D721Med (cell line): ENCODE measurements at regions not wholly inside any gene's neighbourhood (a gene's known extent, or its start where the extent isn't known, plus 50 kb on each side); places are given as distances from the start of the nearest gene placed in this dataset.

ENCODE experiments used
- DNase-seq: peaks from one replicate; pipeline ENCODE4 v3.0.0; 2011; ENCODE audit warnings: low spot score; ENCODE audit not compliant: insufficient read length
- FAIRE-seq: peaks from 2 replicates; lab custom pipeline; 2011; peaks lifted over from hg19 to GRCh38; lab: Jason Lieb, UNC
- TF ChIP-seq, protein P1 (sequence below): IDR thresholded peaks from 2 replicates; pipeline ENCODE4 v1.5.1; 2012; ENCODE audit warnings: mild to moderate bottlenecking, control low read depth; ENCODE audit not compliant: insufficient read depth; ENCODE audit errors: missing control alignments

DNA sequence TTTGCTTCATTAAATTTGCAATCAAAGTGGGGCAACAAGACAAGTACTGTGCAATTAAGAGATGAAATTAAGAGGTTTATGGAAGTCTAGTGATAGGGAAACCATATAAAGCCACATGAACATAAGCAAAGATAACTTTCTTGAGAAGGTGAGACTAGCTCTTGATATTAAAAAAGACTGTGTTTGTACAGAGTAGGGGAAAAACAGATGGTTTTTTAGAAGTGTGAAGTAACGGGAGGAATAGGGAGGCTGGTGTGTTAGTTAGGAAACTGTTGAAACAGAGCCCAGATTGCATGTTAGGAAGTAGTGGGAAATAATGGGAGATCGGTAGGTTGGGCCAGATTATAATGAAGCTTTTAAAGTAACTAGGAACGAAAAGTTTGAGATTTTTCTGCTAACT, 149.8 kb upstream of the FREM2 start:
- FAIRE-seq (no peak), DNase-seq (no peak)
- TF ChIP-seq, protein P1, sequence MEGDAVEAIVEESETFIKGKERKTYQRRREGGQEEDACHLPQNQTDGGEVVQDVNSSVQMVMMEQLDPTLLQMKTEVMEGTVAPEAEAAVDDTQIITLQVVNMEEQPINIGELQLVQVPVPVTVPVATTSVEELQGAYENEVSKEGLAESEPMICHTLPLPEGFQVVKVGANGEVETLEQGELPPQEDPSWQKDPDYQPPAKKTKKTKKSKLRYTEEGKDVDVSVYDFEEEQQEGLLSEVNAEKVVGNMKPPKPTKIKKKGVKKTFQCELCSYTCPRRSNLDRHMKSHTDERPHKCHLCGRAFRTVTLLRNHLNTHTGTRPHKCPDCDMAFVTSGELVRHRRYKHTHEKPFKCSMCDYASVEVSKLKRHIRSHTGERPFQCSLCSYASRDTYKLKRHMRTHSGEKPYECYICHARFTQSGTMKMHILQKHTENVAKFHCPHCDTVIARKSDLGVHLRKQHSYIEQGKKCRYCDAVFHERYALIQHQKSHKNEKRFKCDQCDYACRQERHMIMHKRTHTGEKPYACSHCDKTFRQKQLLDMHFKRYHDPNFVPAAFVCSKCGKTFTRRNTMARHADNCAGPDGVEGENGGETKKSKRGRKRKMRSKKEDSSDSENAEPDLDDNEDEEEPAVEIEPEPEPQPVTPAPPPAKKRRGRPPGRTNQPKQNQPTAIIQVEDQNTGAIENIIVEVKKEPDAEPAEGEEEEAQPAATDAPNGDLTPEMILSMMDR: no peak

GRCh38 chr13:38538422-38538821, 148.5 kb upstream of the FREM2 start:
- no peak for DNase-seq
- TF ChIP-seq, protein P1: no peak
- FAIRE-seq: no peak

DNA sequence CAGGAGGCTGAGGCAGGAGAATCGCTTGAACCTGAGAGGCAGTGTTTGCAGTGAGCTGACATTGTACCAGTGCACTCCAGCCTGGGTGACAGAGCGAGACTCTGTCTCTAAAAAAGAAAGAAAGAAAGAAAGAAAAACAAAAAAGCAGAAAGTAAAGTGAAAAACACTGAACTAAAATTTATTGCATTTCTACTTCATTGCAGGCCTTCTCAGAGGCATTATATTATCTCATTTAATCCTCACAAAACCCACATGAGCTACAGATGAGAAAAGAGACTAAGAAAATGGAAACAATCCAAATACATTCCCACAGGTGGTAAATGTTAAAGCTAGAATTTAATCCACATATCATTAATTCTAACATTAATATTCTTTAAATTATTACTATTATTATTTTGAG, 147.2 kb upstream of the FREM2 start:
- FAIRE-seq: no peak
- TF ChIP-seq, protein P1: no peak
- DNase-seq: no peak

DNA sequence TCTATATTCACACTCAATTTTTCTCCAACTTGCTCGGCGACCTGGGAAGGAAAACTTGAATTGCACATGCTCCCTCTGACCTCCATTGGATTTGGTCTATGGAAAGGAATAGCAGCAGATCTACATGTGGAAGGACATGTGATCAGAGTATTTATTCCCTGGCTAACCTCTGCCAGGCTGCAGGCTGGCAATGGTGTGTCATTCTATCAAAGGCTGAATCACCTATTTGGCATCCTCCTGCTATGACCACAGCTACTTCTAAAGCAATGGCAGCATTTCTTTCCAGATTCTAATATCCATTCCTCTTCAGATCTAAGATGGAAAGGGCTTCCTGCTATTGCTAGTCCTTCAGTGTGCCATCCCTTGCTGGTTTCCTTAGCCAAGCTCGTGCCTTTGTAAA, 144.3 kb upstream of the FREM2 start:
- no peak for DNase-seq
- TF ChIP-seq, protein P1: no peak
- FAIRE-seq: no peak

DNA sequence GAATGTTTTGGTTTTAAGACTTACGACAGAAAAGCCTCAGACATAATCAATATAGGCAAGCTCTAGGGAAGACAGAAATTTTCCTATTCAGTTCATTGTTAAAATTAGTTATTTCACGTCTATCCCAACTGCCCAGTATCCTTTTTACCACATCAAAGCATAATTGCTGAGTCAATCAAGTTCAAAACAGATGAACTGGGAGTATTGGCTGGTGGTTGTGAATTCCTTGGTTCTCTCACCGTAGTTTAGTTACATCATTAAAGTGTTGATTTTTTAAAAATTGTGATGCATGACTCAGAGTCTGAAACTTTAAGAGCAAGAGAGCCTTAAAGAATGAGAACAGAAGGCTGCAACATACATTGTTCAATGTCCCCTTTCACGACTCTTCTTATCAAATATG, 143.3 kb upstream of the FREM2 start:
- FAIRE-seq (no peak), DNase-seq (no peak)
- TF ChIP-seq, protein P1: no peak

DNA sequence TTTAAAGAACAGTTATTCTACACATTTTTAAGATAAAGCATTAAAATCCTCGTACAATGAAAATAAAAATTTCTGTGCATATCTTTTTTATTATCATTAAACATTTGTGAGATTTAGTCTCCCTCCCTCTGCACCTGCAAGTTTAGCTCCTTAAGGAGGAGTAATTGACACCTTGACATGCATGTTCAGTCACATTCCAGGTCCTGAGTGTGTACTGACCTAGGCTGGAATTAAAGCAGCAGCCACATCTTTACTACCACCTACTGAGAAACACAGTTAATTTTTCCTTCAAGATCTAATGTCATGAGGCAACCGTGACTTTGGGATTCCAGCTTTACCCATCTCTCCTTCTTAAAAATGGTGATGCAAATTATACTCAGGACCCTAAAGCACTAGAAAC, 123.1 kb upstream of the FREM2 start:
- FAIRE-seq (no peak), DNase-seq (no peak)
- TF ChIP-seq, protein P1: no peak

DNA sequence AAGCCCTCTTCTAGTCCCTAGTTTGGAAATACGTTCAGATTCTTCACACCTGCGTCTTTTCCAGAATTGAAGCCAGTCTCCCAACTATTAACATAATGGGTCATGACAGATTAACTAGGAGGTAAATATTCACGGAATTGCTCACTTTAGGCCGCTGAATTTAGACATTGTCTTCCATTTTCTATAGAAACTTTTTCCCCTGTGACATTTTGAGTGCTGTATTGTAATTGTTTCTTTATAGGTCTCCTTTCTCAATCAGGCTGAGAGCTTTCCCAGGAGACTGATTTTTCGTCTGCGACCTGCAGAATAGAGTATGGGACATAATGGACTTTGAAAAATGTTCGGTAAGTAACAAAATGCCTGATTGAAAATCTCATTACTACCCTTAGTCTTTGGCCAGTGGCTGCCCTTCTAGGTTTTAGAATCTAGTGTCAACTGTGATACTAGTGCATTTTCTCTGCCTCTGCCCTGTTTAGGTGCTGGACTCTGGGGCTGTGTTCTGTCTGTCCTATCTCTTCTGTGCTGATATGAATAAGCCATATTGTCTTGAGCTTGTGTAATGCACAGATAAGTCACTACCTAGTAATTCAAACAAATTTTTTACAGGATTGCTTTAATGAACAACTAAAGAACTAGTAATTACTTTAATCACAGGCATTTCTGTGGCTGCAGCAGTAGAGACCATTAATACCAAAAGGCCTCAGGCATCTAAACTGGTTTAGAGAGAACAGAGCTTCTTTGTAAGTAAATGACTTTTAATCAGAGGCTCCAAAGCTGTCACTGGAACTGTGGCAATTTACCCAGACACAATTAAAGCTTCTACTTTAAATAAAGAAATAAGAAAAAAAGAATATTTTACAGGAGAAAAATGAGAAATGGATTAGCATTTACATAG, 122.4 kb upstream of the FREM2 start:
- TF ChIP-seq, protein P1: no peak
- no peak for DNase-seq
- FAIRE-seq: no peak
